Adrenal gland (tissue), 5 donors: ENCODE measurements at regions not wholly inside any gene's neighbourhood (a gene's known extent, or its start where the extent isn't known, plus 50 kb on each side); places are given as distances from the start of the nearest gene placed in this dataset.

ENCODE experiments used
- POLR2A ChIP-seq, 2 donors: fragments of 450-650 bp; IDR thresholded peaks; one replicate each; pipeline ENCODE4 v1.6.1; 2017; ENCODE audit warnings: antibody characterized with exemption in 2 of 2, mild to moderate bottlenecking in 2 of 2, moderate library complexity in 1 of 2
- TF ChIP-seq, protein P1 (sequence below), 6 experiments: fragments of 450-650 bp in 4 of 6; fragments of 200-600 bp in 2 of 6; sonication (generic) in 1 of 6; IDR thresholded peaks; 1 replicate in 5 of 6; 2 replicates in 1 of 6; pipeline versions ENCODE4 v1.5.1 to v1.8.0; 2016 to 2021; ENCODE audit warnings: antibody characterized with exemption in 6 of 6, mild to moderate bottlenecking in 2 of 6, moderate library complexity in 1 of 6
- donor health status: DM: no; HTN: no; CAD: no.

DNA sequence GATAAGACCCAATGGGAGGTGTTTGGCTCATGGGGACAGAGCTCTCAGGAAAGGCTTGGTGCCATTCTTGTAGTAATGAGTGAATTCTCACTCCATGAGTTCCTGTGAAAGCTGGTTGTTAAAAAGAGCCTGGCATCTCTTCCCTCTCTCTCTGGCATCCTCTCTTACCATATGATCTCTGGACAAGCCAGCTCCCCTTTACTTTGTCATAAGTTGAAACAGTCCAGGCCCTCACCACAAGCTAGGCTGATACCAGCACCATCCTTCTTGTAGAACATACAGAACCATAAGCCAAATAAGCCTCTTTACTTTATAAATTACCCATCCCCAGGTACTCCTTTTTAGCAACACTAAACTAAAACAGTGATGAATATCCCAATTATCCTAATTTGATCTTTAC is 166.9 kb upstream of the TMC3 start:
- TF ChIP-seq POLR2A (IDR thresholded peaks at IDR 0.05) = no peak
- TF ChIP-seq, protein P1, sequence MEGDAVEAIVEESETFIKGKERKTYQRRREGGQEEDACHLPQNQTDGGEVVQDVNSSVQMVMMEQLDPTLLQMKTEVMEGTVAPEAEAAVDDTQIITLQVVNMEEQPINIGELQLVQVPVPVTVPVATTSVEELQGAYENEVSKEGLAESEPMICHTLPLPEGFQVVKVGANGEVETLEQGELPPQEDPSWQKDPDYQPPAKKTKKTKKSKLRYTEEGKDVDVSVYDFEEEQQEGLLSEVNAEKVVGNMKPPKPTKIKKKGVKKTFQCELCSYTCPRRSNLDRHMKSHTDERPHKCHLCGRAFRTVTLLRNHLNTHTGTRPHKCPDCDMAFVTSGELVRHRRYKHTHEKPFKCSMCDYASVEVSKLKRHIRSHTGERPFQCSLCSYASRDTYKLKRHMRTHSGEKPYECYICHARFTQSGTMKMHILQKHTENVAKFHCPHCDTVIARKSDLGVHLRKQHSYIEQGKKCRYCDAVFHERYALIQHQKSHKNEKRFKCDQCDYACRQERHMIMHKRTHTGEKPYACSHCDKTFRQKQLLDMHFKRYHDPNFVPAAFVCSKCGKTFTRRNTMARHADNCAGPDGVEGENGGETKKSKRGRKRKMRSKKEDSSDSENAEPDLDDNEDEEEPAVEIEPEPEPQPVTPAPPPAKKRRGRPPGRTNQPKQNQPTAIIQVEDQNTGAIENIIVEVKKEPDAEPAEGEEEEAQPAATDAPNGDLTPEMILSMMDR (IDR thresholded peaks at IDR 0.05) = no peak
